ENCODE measurements at regions not wholly inside any gene's neighbourhood (a gene's known extent, or its start where the extent isn't known, plus 50 kb on each side); places are given as distances from the start of the nearest gene placed in this dataset.

GRCh38 chr10:36781570-36781969, 343.8 kb upstream of the ANKRD30A start:
- ATAC-seq (no peak), DNase-seq (no peak)
- intact Hi-C loops (cut with DNase I; ENCODE audit: low total_unique reads): no loop called here
- Histone ChIP-seq H3K27ac (no peak overlapping the region), H3K9me3 (no peaks in the 10 kb centered on the region), H3K4me1 (no peaks in the 10 kb centered on the region), H3K27me3 (no peaks in the 10 kb centered on the region), H3K36me3 (no peaks in the 10 kb centered on the region), H3K4me3 (no peak overlapping the region)
- TF ChIP-seq POLR2A (IDR thresholded peaks at IDR 0.05): no peak
- TF ChIP-seq, protein P1, sequence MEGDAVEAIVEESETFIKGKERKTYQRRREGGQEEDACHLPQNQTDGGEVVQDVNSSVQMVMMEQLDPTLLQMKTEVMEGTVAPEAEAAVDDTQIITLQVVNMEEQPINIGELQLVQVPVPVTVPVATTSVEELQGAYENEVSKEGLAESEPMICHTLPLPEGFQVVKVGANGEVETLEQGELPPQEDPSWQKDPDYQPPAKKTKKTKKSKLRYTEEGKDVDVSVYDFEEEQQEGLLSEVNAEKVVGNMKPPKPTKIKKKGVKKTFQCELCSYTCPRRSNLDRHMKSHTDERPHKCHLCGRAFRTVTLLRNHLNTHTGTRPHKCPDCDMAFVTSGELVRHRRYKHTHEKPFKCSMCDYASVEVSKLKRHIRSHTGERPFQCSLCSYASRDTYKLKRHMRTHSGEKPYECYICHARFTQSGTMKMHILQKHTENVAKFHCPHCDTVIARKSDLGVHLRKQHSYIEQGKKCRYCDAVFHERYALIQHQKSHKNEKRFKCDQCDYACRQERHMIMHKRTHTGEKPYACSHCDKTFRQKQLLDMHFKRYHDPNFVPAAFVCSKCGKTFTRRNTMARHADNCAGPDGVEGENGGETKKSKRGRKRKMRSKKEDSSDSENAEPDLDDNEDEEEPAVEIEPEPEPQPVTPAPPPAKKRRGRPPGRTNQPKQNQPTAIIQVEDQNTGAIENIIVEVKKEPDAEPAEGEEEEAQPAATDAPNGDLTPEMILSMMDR (IDR thresholded peaks at IDR 0.05 in 4 of 5, conservative IDR thresholded peaks at IDR 0.05 in 1 of 5): no peak
- in situ Hi-C loops (cut with MboI; ENCODE audit: low sequenced_read_pairs in 4 of 4): loop anchor here in 2 of 4 donors (5.0 to 10.0 kb wide), 2 partner anchors 1144 to 1147 kb away; no protein-coding TSS in a partner anchor

DNA sequence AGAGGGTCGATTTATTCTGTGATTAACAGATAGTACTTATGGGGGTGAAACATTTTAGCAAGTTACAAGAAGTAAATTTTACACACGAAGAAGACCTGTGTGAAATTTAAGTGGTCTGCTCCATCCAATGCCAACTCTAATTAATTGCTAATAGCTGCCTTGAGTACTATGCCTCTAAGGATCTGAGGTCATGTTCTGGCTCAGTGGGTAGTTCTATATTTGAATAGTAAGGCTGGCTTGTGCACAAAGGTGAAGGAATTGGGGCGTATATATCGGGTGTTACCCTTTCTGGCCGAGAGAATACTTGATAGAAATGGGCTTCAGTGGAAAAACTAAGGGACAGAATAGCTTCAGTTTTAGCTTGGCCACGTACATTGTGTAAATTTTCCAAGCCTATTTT, 345.2 kb upstream of the ANKRD30A start:
- ATAC-seq: no peak
- Histone ChIP-seq H3K27ac (no peak overlapping the region), H3K4me3 (no peak overlapping the region), H3K27me3 (no peaks in the 10 kb centered on the region), H3K9me3 (no peaks in the 10 kb centered on the region), H3K4me1 (no peaks in the 10 kb centered on the region), H3K36me3 (no peaks in the 10 kb centered on the region)
- no peak for DNase-seq
- intact Hi-C loops (cut with DNase I; ENCODE audit: low total_unique reads): no loop called here
- TF ChIP-seq, protein P1 (IDR thresholded peaks at IDR 0.05 in 4 of 5, conservative IDR thresholded peaks at IDR 0.05 in 1 of 5): no peak
- TF ChIP-seq POLR2A (IDR thresholded peaks at IDR 0.05): no peak
- in situ Hi-C loops (cut with MboI; ENCODE audit: low sequenced_read_pairs in 4 of 4): loop anchor here in 2 of 4 donors (5.0 to 10.0 kb wide), 2 partner anchors 1143 to 1145 kb away; no protein-coding TSS in a partner anchor

DNA sequence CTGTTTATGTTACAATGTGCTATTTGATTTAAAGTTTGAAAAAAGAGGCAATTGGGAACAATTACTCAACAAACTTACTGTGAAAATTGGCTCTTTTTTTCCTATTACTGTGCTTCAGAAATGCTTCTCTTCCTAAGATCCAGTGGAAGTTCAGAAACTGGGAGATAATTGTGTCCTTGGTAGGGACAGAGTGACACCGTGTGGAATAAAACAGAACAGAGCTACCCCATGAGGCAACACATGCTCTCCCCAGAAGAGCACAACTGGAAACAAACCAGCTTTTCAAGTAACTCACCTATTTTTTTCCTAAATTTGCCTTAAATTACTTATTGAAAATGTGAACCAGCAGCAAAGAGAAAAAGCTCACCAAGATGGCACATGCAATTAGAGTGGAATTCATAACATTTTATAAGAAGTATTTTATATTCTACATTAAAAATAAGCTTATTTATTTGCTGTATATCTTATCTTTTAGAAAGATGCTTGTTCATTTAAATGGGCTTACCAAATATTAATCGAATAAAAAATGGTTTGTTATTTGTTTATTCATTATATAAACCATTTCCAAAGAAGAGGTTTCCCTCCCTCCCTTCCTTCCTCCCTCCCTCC, 346.1 kb upstream of the ANKRD30A start:
- Histone ChIP-seq H3K27ac (no peak overlapping the region), H3K4me1 (no peaks in the 10 kb centered on the region), H3K4me3 (no peak overlapping the region), H3K36me3 (no peaks in the 10 kb centered on the region), H3K9me3 (no peaks in the 10 kb centered on the region), H3K27me3 (no peaks in the 10 kb centered on the region)
- intact Hi-C loops (cut with DNase I; ENCODE audit: low total_unique reads): loop anchor here (1.0 kb wide), 1 partner anchor 1144 kb away; no protein-coding TSS in a partner anchor
- ATAC-seq (peak in 1 of 2 donors; percentile 70), DNase-seq (no peak)
- TF ChIP-seq, protein P1 (IDR thresholded peaks at IDR 0.05 in 4 of 5, conservative IDR thresholded peaks at IDR 0.05 in 1 of 5): peak; percentile 27 to 62 (median 53)
- no peak for TF ChIP-seq POLR2A (IDR thresholded peaks at IDR 0.05)
- in situ Hi-C loops (cut with MboI; ENCODE audit: low sequenced_read_pairs in 4 of 4): loop anchor here in 2 of 4 donors (10.0 kb wide), 1 partner anchor 1145 kb away; no protein-coding TSS in a partner anchor

- intact Hi-C loops (cut with DNase I; ENCODE audit: low total_unique reads): loop anchor here (1.0 kb wide), 1 partner anchor 1143 kb away; no protein-coding TSS in a partner anchor
- Histone ChIP-seq H3K27ac (no peak overlapping the region), H3K4me1 (no peaks in the 10 kb centered on the region), H3K4me3 (no peak overlapping the region), H3K9me3 (no peaks in the 10 kb centered on the region), H3K36me3 (no peaks in the 10 kb centered on the region), H3K27me3 (no peaks in the 10 kb centered on the region)
- in situ Hi-C loops (cut with MboI; ENCODE audit: low sequenced_read_pairs in 4 of 4): loop anchor here in 2 of 4 donors (10.0 kb wide), 1 partner anchor 1144 kb away; no protein-coding TSS in a partner anchor
- DNase-seq (no peak), ATAC-seq (no peak)
- no peak for TF ChIP-seq POLR2A (IDR thresholded peaks at IDR 0.05)
Measured at GRCh38 chr10:36778651-36779050, 346.7 kb upstream of the ANKRD30A start.

GRCh38 chr10:36773652-36774051, 351.7 kb upstream of the ANKRD30A start:
- in situ Hi-C loops (cut with MboI; ENCODE audit: low sequenced_read_pairs in 4 of 4) (loop anchor here in 2 of 4 donors (10.0 kb wide), 1 partner anchor 1139 kb away; no protein-coding TSS in a partner anchor), intact Hi-C loops (cut with DNase I; ENCODE audit: low total_unique reads) (no loop called here)
- Histone ChIP-seq H3K9me3 (no peaks in the 10 kb centered on the region), H3K27ac (no peak overlapping the region), H3K27me3 (no peaks in the 10 kb centered on the region), H3K36me3 (no peaks in the 10 kb centered on the region), H3K4me3 (no peak overlapping the region), H3K4me1 (no peaks in the 10 kb centered on the region)
- no peak for DNase-seq
- ATAC-seq: no peak
- TF ChIP-seq, protein P1 (IDR thresholded peaks at IDR 0.05 in 4 of 5, conservative IDR thresholded peaks at IDR 0.05 in 1 of 5): no peak
- TF ChIP-seq POLR2A (IDR thresholded peaks at IDR 0.05): no peak

Data from gastrocnemius medialis (tissue), 4 donors.